ENCODE measurements at regions not wholly inside any gene's neighbourhood (a gene's known extent, or its start where the extent isn't known, plus 50 kb on each side); places are given as distances from the start of the nearest gene placed in this dataset.
A peak's percentile ranks its signal among the peaks of the same experiment; 100 is the strongest.

- DNase-seq: no peak
Observed at GRCh38 chr14:104344818-104345620, 206.6 kb downstream of the KIF26A start.

GRCh38 chr14:104345621-104346462 lies 207.5 kb downstream of the KIF26A start:
- no peak for DNase-seq

- no peak for DNase-seq
Observed at GRCh38 chr14:104346608-104347007, 208.2 kb downstream of the KIF26A start.

GRCh38 chr14:104348741-104349140 lies 210.4 kb downstream of the KIF26A start:
- no peak for DNase-seq

- DNase-seq: no peak
Observed at GRCh38 chr14:104349950-104350349, 211.6 kb downstream of the KIF26A start.

- peak in 1 of 2 experiments; percentile 19 for DNase-seq
Observed at GRCh38 chr14:104350463-104351185, 212.2 kb downstream of the KIF26A start.

- no peak for DNase-seq
Observed at GRCh38 chr14:104351849-104352492, 213.6 kb downstream of the KIF26A start.

GRCh38 chr14:104352493-104353220 lies 214.3 kb downstream of the KIF26A start:
- DNase-seq: no peak

- DNase-seq: no peak
Observed at GRCh38 chr14:104353221-104353920, 215.0 kb downstream of the KIF26A start.

- no peak for DNase-seq
Observed at GRCh38 chr14:104353921-104354701, 215.7 kb downstream of the KIF26A start.

- DNase-seq: no peak
Observed at GRCh38 chr14:104355101-104356019, 217.0 kb downstream of the KIF26A start.

GRCh38 chr14:104356020-104356737 lies 217.8 kb downstream of the KIF26A start:
- no peak for DNase-seq

GRCh38 chr14:104356738-104357688 lies 218.6 kb downstream of the KIF26A start:
- no peak for DNase-seq

- DNase-seq: no peak
Observed at GRCh38 chr14:104357689-104358527, 219.5 kb downstream of the KIF26A start.

GRCh38 chr14:104358528-104359300 lies 220.3 kb downstream of the KIF26A start:
- DNase-seq: no peak
